NCI-H446 treated with DMSO at 0.1 percent for 48 hours (cell line): ENCODE measurements at regions not wholly inside any gene's neighbourhood (a gene's known extent, or its start where the extent isn't known, plus 50 kb on each side); places are given as distances from the start of the nearest gene placed in this dataset.
"Not testable (repeated sequence)": the region's sequence is repeated elsewhere in the genome, so short reads cannot be mapped to it uniquely, and the experiment has no call there.

Experiments
- DNase-seq: peaks from one replicate; lab custom pipeline; 2025; lab: John Stamatoyannopoulos, UW

DNA sequence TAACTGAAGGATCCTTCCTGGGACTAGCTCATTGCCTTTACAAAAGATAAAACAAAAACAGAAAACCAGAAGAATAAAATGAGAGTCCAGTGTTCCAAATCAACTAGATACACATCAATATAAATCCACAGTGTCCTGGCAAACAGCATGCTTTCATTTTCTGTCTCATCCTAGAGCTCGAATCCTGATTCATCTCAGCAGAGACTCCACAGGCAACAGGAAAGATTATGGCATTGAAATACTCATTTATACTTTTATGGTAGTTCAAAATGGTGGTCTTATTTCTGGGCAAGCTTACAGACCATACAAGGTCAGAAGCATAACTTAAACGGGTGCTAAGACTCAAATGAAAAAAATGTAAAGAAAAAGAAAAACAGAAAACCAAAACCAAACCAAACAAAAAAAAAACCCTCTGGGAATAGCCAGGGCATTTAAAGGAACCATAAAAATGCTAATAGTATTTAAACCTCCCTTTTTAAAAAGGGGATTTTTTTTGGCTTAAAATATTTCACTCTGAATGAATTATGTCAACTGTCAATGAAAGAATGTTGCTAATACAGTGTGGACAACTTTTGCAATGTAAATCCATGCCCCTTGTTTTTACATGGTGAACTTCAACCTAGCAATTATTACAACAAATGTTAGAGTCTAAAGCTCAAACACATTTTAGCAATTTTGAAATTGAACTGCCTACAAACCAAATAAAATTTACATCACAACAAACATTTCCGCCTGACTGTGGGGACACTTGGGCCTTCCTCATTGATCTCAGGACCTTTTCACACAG, 57.9 kb downstream of the GPR101 start:
- no peak for DNase-seq

- DNase-seq = no peak
These were observed 65.8 kb downstream of the GPR101 start for GRCh38 chrX:136967966-136968365.

DNA sequence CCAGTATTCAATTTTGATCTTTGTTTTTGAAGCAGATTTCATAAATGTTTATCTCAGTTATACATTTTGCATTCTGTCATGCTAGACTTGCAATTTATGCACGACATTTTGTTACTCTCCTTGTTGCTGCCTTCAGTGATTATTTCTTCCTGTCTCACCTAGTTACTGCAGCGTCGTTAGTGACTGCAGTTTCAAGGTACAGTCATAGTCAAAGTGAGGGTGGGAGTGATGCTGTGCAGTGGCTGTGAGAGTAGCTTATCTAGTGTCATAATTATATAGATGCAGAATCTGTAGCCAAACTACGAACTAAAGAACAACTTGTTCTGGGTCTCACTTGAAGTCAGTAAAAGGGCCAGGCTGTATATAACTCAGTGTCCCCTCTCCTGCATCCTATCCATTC, 69.8 kb downstream of the GPR101 start:
- no peak for DNase-seq

- DNase-seq = no peak
These were observed 72.1 kb downstream of the GPR101 start for GRCh38 chrX:136961594-136962135.

DNA sequence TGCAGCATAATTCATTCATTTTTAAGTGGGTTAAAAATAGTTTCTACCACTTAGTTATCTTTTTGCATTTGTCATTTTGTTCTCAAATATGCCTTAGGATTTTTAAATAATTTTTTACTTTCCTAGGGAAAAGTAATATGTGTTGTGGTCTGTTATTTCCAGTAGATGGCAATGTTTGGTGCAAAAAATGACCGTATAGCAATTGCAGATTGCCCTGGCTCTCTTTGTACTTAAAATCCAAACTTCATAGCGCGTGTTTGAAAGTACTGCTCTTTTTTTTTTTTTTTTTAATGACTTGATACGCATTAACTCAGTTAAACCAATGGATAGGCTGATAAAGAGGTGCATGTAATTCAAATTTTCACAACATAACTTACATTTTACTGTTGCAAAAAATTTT, 74.4 kb upstream of the RBMX start:
- no peak for DNase-seq

DNA sequence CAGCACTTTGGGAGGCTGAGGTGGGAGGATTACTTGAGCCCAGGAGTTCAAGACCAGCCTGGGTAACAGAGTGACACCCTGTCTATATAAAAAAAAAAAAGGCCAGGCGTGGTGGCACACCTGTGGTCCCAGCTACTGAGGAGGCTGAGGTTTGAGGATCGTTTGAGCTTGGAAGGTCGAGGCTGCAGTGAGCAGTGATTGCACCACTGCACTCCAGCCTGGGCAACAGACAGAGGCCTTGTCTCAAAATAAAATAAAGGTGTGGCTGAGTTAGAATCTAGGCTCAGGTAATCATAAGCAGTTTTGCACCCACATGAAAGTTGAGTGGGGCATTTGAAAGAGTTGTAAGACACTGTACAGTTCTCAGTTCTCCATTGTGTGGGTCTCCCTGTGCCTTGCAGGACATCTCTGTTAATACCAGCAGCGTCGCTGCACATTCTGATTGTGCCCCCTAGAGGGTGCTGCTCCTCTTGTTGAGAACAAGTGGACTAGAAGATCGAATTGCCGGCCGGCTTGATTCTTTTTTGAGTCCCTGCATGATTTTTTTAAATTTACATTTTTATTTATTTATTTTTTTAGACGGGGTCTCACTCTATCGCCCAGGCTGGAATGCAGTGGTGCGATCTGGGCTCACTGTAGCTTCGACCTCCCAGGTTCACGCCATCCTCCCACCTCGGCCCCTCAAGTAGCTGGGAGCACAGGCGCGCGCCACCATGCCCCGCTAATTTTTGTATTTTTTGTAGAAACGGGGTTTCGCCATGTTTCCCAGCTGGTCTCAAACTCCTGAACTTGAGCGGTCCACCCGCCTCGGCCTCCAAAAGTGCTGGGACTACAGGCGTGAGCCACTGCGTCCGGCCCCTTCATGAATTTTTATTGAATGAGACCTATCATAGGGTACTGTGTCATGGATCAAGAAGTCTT, 73.6 kb upstream of the RBMX start:
- peak; percentile 11 for DNase-seq

DNA sequence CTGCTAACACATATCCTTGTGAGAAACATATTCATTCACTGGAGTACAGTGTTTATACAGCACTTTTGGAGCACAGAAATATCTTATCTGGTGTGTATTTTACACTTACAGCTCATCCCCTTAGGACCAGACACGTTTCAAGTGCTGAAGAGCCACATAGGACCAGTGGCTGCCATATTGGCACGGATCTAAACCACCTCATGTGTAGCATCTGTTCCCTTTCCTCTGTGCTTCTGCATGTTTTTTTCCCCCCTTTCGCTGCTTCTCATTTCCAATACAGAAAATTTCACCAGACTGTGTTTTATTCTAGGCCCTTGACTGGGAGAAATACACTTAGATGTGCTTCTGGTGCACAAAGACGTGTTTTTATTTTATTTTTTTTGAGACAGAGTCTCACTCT, 69.7 kb upstream of the RBMX start:
- DNase-seq = no peak

- no peak for DNase-seq
These were observed 61.1 kb upstream of the RBMX start for GRCh38 chrX:136941396-136942337.

DNA sequence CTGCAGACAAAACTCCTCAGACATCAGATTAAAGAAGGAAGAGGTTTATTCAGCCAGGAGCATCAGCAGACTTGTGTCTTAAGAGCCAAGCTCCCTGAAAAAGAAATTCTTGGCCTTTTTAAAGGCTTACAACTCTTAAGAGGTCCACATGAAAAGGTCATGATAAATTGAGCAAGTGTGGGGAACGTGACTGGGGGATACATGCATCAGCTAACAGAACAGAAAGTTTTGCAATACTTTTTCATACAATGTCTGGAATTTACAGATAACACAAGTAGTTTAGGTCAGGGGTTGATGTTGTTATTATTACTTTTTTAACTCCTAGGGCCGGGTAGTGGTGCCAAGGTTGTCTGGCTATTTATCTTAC, 55.6 kb upstream of the RBMX start:
- no peak for DNase-seq

DNA sequence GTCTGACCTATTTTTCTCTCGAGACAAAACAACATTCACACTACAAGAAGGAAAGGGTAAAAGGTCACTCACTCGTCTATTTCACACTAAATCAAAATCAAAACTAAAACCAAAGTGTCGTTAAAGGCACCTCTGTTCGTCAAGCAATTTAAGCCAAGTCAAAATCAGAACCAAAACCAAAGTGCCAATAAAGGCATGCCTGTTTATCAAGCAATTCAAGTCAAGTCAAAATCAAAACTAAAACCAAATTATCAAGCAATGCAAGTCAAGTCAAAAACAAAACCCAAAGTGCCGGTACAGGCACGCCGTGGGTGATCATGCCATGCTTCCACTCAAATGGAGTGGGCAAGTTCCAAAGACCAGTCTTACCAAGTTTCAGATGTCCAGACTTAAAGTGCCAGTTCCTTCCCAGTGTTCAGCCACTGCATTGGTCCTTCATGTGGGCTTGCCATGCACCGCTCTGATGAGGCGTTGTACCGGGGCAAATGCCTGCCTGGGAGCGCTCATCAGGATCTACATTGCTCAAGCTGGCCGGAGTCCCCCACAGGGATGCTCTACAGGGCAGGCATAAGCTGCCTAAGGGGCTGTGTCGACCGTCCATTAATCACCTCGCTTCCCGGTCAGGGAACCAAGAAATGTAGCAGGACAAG, 55.1 kb upstream of the RBMX start:
- not testable (repeated sequence) for DNase-seq

DNA sequence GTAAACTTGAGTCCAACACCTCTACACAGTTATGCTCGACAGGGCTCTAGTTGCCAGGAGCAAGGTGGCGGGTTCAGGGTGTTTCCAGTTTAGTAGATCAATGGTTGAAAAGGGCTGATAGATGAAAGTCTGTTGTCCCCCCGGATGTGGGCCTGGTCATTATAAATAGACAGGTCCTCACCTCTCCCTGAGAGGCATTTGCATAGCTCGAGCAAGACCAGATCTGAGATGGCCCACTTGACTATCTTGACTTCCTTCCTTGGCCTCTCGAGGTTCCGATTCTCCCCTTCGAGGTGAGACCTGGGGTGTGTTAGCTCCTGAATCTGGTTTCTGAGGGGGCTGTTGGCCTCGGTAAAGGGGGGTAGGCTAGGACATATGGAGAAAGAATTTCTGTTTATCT, 54.1 kb upstream of the RBMX start:
- not testable (repeated sequence) for DNase-seq

- DNase-seq = no peak
These were observed 53.2 kb upstream of the RBMX start for GRCh38 chrX:136933611-136934145.

- DNase-seq = no peak
These were observed 51.1 kb upstream of the RBMX start for GRCh38 chrX:136931661-136932060.
